ENCODE measurements at regions not wholly inside any gene's neighbourhood (a gene's known extent, or its start where the extent isn't known, plus 50 kb on each side); places are given as distances from the start of the nearest gene placed in this dataset.

GRCh38 chrX:11836284-11836683 lies 78.2 kb downstream of the MSL3 start:
- Histone ChIP-seq H2AFZ (ENCODE audit: low read length) (no peak overlapping the region), H3K27me3 (ENCODE audit: low read length) (0 out of 2 replicates have a peak, but pooled peaks cover 2% of the 10 kb centered on the region), H3K27ac (ENCODE audit: low read length) (no peak overlapping the region), H3K4me3 (ENCODE audit: low read length) (no peak overlapping the region), H3K4me2 (ENCODE audit: low read depth, low read length, poor library complexity, severe bottlenecking) (no peak overlapping the region), H3K9ac (ENCODE audit: low read length) (no peak overlapping the region), H4K20me1 (ENCODE audit: insufficient read depth, low read depth, low read length) (no peaks in the 10 kb centered on the region), H3K9me2 (replicated peaks; ENCODE audit: insufficient read depth, low read length) (no peaks in the 10 kb centered on the region), H3K4me1 (ENCODE audit: low read length) (no peaks in the 10 kb centered on the region), H3K9me3 (ENCODE audit: low read length) (no peaks in the 10 kb centered on the region), H3K79me2 (ENCODE audit: low read length) (no peaks in the 10 kb centered on the region), H3K36me3 (ENCODE audit: insufficient read depth, low read length) (no peaks in the 10 kb centered on the region)
- no peak for DNase-seq

DNA sequence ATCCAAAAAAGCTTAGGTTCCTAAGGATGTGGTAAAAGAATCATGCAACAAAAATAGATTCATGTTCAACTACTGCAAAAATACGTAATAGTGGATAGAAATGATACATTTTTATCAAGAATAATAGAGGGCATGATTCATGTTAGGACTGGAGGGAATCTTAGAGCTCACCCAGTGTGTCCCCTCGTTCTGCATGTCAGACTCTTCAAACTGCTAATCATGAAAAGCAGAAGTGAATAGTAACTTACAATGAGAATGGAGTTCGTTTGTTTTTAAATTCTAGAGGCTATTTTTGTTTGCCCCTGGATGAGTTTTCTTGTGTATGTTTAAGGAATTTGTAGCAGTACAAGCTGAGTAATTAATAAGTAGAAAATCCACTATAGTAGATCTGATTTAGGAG lies 79.4 kb downstream of the MSL3 start:
- no peak overlapping the region for H3K27ac ChIP-seq (ENCODE audit: low read length)
- H3K9ac ChIP-seq (ENCODE audit: low read length): no peak overlapping the region
- no peaks in the 10 kb centered on the region for H3K36me3 ChIP-seq (ENCODE audit: insufficient read depth, low read length)
- no peak overlapping the region for H3K4me3 ChIP-seq (ENCODE audit: low read length)
- no peak overlapping the region for H2AFZ ChIP-seq (ENCODE audit: low read length)
- H3K9me2 ChIP-seq (replicated peaks; ENCODE audit: insufficient read depth, low read length): no peaks in the 10 kb centered on the region
- no peak overlapping the region for H3K4me2 ChIP-seq (ENCODE audit: low read depth, low read length, poor library complexity, severe bottlenecking)
- 0 out of 2 replicates have a peak, but pooled peaks cover 2% of the 10 kb centered on the region for H3K27me3 ChIP-seq (ENCODE audit: low read length)
- no peak for DNase-seq
- H3K4me1 ChIP-seq (ENCODE audit: low read length): no peaks in the 10 kb centered on the region
- no peaks in the 10 kb centered on the region for H3K79me2 ChIP-seq (ENCODE audit: low read length)
- no peaks in the 10 kb centered on the region for H4K20me1 ChIP-seq (ENCODE audit: insufficient read depth, low read depth, low read length)
- no peaks in the 10 kb centered on the region for H3K9me3 ChIP-seq (ENCODE audit: low read length)

DNA sequence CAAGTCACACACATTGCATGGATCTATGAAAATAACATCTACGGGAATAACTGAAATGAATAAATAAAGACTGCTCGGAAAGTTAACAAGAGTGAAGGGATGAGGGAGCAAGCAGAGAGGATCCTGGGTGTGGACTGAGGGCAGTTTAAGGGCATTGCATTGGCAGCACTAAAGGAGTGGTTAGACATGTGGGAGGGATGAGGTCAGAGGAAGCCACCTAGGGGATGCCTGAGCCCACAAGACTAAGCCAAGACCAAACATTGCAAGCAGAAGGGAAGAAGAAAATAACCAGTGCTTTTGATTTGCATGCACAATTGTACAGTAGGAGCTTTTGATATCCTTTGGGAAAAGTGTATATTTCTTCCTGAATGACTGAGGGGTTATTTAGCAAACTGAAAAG lies 106.1 kb downstream of the MSL3 start:
- Histone ChIP-seq H3K27ac (ENCODE audit: low read length) (no peak overlapping the region), H3K36me3 (ENCODE audit: insufficient read depth, low read length) (no peaks in the 10 kb centered on the region), H3K9me3 (ENCODE audit: low read length) (no peaks in the 10 kb centered on the region), H3K27me3 (ENCODE audit: low read length) (no peaks in the 10 kb centered on the region), H3K4me2 (ENCODE audit: low read depth, low read length, poor library complexity, severe bottlenecking) (no peak overlapping the region), H4K20me1 (ENCODE audit: insufficient read depth, low read depth, low read length) (no peaks in the 10 kb centered on the region), H3K4me3 (ENCODE audit: low read length) (no peak overlapping the region), H3K79me2 (ENCODE audit: low read length) (no peaks in the 10 kb centered on the region), H2AFZ (ENCODE audit: low read length) (no peak overlapping the region), H3K9ac (ENCODE audit: low read length) (no peak overlapping the region), H3K4me1 (ENCODE audit: low read length) (no peaks in the 10 kb centered on the region), H3K9me2 (replicated peaks; ENCODE audit: insufficient read depth, low read length) (no peaks in the 10 kb centered on the region)
- DNase-seq: no peak

DNA sequence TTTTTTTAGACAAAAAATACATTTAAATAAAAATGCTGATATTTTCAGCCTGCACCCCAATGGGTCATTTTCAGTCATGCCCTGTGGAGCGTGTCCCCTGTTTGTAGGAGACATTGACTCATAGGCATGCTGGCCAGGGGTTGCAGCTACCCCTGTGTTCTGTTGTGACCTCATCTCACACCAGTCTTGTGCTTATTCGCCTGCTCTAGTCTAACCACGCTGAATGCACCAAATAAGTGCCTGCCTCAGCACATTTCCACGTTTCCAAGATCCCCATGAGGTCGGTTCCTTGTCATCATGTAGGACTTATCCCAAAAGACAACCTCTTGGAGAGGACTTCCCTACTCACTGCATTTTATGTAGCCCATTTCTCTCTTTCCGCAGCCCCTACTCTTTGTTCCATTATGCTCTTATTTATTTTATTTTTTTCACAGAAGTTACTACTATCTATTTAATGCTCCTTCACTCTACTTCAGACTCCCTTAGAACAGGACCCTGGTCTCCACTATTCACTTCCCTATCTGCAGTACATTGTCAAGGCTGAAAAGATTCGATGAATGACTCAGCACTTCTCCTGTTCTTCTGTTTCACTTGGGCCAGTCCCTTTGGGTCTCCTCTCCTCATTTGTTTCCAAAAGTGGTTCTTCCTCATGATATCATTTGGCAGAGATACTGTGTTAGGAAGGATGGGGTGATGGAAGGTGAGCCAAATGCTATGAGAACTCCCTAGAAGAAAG lies 109.7 kb downstream of the MSL3 start:
- no peak overlapping the region for H3K9ac ChIP-seq (ENCODE audit: low read length)
- DNase-seq: no peak
- H3K27me3 ChIP-seq (ENCODE audit: low read length): no peaks in the 10 kb centered on the region
- H3K4me1 ChIP-seq (ENCODE audit: low read length): no peaks in the 10 kb centered on the region
- H3K4me2 ChIP-seq (ENCODE audit: low read depth, low read length, poor library complexity, severe bottlenecking): no peak overlapping the region
- H3K27ac ChIP-seq (ENCODE audit: low read length): no peak overlapping the region
- no peaks in the 10 kb centered on the region for H3K9me2 ChIP-seq (replicated peaks; ENCODE audit: insufficient read depth, low read length)
- H2AFZ ChIP-seq (ENCODE audit: low read length): no peak overlapping the region
- H3K4me3 ChIP-seq (ENCODE audit: low read length): no peak overlapping the region
- H3K36me3 ChIP-seq (ENCODE audit: insufficient read depth, low read length): no peaks in the 10 kb centered on the region
- H3K9me3 ChIP-seq (ENCODE audit: low read length): no peaks in the 10 kb centered on the region
- H4K20me1 ChIP-seq (ENCODE audit: insufficient read depth, low read depth, low read length): no peaks in the 10 kb centered on the region
- H3K79me2 ChIP-seq (ENCODE audit: low read length): no peaks in the 10 kb centered on the region

DNA sequence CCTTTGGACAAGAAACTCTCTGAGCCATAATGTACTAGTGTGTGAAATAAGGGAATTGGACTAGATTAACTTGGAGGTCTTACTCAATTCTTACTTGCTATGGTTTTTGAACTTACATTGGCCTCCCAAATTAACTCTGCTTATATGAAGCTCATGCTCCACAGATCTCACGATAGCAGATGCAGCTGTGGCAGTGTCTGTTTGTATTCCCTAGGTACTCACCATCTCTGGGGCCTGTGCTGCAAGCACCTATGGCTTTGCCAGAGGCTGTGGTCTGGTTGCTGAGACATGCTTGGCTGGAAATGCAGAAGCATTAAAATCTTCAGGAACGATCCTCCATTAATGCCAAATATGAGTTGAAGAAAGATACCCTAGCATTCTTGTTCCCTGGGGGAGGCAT lies 112.8 kb downstream of the MSL3 start:
- H3K9me2 ChIP-seq (replicated peaks; ENCODE audit: insufficient read depth, low read length): no peaks in the 10 kb centered on the region
- DNase-seq: no peak
- H3K4me1 ChIP-seq (ENCODE audit: low read length): no peaks in the 10 kb centered on the region
- H3K79me2 ChIP-seq (ENCODE audit: low read length): no peaks in the 10 kb centered on the region
- H3K9me3 ChIP-seq (ENCODE audit: low read length): no peaks in the 10 kb centered on the region
- no peak overlapping the region for H3K4me3 ChIP-seq (ENCODE audit: low read length)
- no peak overlapping the region for H2AFZ ChIP-seq (ENCODE audit: low read length)
- no peak overlapping the region for H3K27ac ChIP-seq (ENCODE audit: low read length)
- H3K27me3 ChIP-seq (ENCODE audit: low read length): no peaks in the 10 kb centered on the region
- H4K20me1 ChIP-seq (ENCODE audit: insufficient read depth, low read depth, low read length): no peaks in the 10 kb centered on the region
- no peak overlapping the region for H3K4me2 ChIP-seq (ENCODE audit: low read depth, low read length, poor library complexity, severe bottlenecking)
- no peaks in the 10 kb centered on the region for H3K36me3 ChIP-seq (ENCODE audit: insufficient read depth, low read length)
- H3K9ac ChIP-seq (ENCODE audit: low read length): no peak overlapping the region

GRCh38 chrX:11881485-11882170 lies 123.6 kb downstream of the MSL3 start:
- no peak for DNase-seq
- H3K9ac ChIP-seq (ENCODE audit: low read length): no peak overlapping the region
- no peak overlapping the region for H3K4me3 ChIP-seq (ENCODE audit: low read length)
- no peaks in the 10 kb centered on the region for H3K9me2 ChIP-seq (replicated peaks; ENCODE audit: insufficient read depth, low read length)
- no peaks in the 10 kb centered on the region for H3K27me3 ChIP-seq (ENCODE audit: low read length)
- H3K79me2 ChIP-seq (ENCODE audit: low read length): no peaks in the 10 kb centered on the region
- H3K4me2 ChIP-seq (ENCODE audit: low read depth, low read length, poor library complexity, severe bottlenecking): no peak overlapping the region
- no peaks in the 10 kb centered on the region for H4K20me1 ChIP-seq (ENCODE audit: insufficient read depth, low read depth, low read length)
- H3K36me3 ChIP-seq (ENCODE audit: insufficient read depth, low read length): no peaks in the 10 kb centered on the region
- H3K4me1 ChIP-seq (ENCODE audit: low read length): no peaks in the 10 kb centered on the region
- H3K27ac ChIP-seq (ENCODE audit: low read length): no peak overlapping the region
- no peaks in the 10 kb centered on the region for H3K9me3 ChIP-seq (ENCODE audit: low read length)
- H2AFZ ChIP-seq (ENCODE audit: low read length): no peak overlapping the region

GRCh38 chrX:11886745-11887144 lies 128.7 kb downstream of the MSL3 start:
- no peak overlapping the region for H3K4me3 ChIP-seq (ENCODE audit: low read length)
- H3K4me2 ChIP-seq (ENCODE audit: low read depth, low read length, poor library complexity, severe bottlenecking): no peak overlapping the region
- no peaks in the 10 kb centered on the region for H3K9me2 ChIP-seq (replicated peaks; ENCODE audit: insufficient read depth, low read length)
- DNase-seq: no peak
- H3K9me3 ChIP-seq (ENCODE audit: low read length): no peaks in the 10 kb centered on the region
- no peaks in the 10 kb centered on the region for H3K4me1 ChIP-seq (ENCODE audit: low read length)
- H3K27ac ChIP-seq (ENCODE audit: low read length): no peak overlapping the region
- no peaks in the 10 kb centered on the region for H3K36me3 ChIP-seq (ENCODE audit: insufficient read depth, low read length)
- H3K27me3 ChIP-seq (ENCODE audit: low read length): no peaks in the 10 kb centered on the region
- no peak overlapping the region for H3K9ac ChIP-seq (ENCODE audit: low read length)
- no peaks in the 10 kb centered on the region for H3K79me2 ChIP-seq (ENCODE audit: low read length)
- H2AFZ ChIP-seq (ENCODE audit: low read length): no peak overlapping the region
- H4K20me1 ChIP-seq (ENCODE audit: insufficient read depth, low read depth, low read length): no peaks in the 10 kb centered on the region

DNA sequence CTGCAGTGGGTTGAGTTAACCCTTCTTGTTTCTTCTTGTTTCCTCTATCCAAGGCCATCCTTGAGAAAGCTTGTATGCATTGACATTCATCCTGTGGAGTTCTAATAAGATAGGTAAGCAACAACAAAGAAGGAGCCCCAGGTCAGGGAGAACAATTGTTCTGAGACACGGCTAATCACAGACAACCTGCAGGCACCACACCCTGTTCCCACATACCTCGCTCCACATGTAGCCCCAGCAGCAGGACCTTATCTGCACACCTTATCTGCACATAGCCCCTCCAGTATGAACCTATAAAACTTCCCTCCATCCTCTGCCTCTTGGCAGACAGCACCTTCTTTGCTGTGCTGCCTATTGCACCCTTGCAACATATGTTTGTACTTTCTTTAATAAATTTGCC lies 129.1 kb downstream of the MSL3 start:
- Histone ChIP-seq H3K79me2 (ENCODE audit: low read length) (no peaks in the 10 kb centered on the region), H3K9ac (ENCODE audit: low read length) (no peak overlapping the region), H3K27ac (ENCODE audit: low read length) (no peak overlapping the region), H3K36me3 (ENCODE audit: insufficient read depth, low read length) (no peaks in the 10 kb centered on the region), H4K20me1 (ENCODE audit: insufficient read depth, low read depth, low read length) (no peaks in the 10 kb centered on the region), H3K4me3 (ENCODE audit: low read length) (no peak overlapping the region), H3K27me3 (ENCODE audit: low read length) (no peaks in the 10 kb centered on the region), H3K4me1 (ENCODE audit: low read length) (no peaks in the 10 kb centered on the region), H3K9me2 (replicated peaks; ENCODE audit: insufficient read depth, low read length) (no peaks in the 10 kb centered on the region), H3K4me2 (ENCODE audit: low read depth, low read length, poor library complexity, severe bottlenecking) (no peak overlapping the region), H2AFZ (ENCODE audit: low read length) (no peak overlapping the region), H3K9me3 (ENCODE audit: low read length) (no peaks in the 10 kb centered on the region)
- DNase-seq: no peak
